Keratinocyte (primary cell): ENCODE measurements at regions not wholly inside any gene's neighbourhood (a gene's known extent, or its start where the extent isn't known, plus 50 kb on each side); places are given as distances from the start of the nearest gene placed in this dataset.

Experiments
- DNase-seq: peaks from one replicate; pipeline ENCODE4 v3.0.0-alpha.2; 2011; ENCODE audit warnings: low read depth, missing footprints, low spot score
- FAIRE-seq: peaks from 2 replicates; lab custom pipeline; 2011; peaks lifted over from hg19 to GRCh38; lab: Jason Lieb, UNC
- H2AFZ ChIP-seq: 2 replicates; pipeline ENCODE4 v1.6.0; 2012; ENCODE audit warnings: low read length, control low read depth, inconsistent platforms; ENCODE audit not compliant: control insufficient read depth
- H3K27ac ChIP-seq: 2 replicates; pipeline ENCODE4 v1.5.1; 2011; ENCODE audit warnings: low read length; ENCODE audit not compliant: control insufficient read depth, insufficient read depth
- H3K27me3 ChIP-seq: 3 replicates; pipeline ENCODE4 v1.6.0; 2011; ENCODE audit warnings: low read length; ENCODE audit not compliant: control insufficient read depth, insufficient read depth; ENCODE audit errors: extremely low read depth
- H3K36me3 ChIP-seq, 2 experiments: 2 replicates in 1 of 2; 3 replicates in 1 of 2; pipeline ENCODE4 v1.5.1; 2011; ENCODE audit warnings: low read length in 2 of 2, mild to moderate bottlenecking in 1 of 2; ENCODE audit not compliant: control insufficient read depth in 2 of 2, insufficient read depth in 2 of 2; ENCODE audit errors: extremely low read depth in 1 of 2
- H3K4me1 ChIP-seq: 3 replicates; pipeline ENCODE4 v1.5.1; 2011; ENCODE audit warnings: low read length; ENCODE audit not compliant: control insufficient read depth, insufficient read depth; ENCODE audit errors: extremely low read depth
- H3K4me2 ChIP-seq: 3 replicates; pipeline ENCODE4 v1.6.0; 2011; ENCODE audit warnings: low read depth, low read length; ENCODE audit not compliant: control insufficient read depth, insufficient read depth; ENCODE audit errors: extremely low read depth
- H3K4me3 ChIP-seq, 3 experiments: fragments of 200-600 bp in 1 of 3; sonication (generic) in 1 of 3; 2 replicates in 2 of 3; 3 replicates in 1 of 3; pipeline ENCODE4 v1.5.1; 2011 to 2016; ENCODE audit warnings: low read length in 3 of 3, mild to moderate bottlenecking in 3 of 3, control low read depth in 2 of 3, inconsistent platforms in 1 of 3, low read depth in 1 of 3, mixed read lengths in 1 of 3, mixed run types in 1 of 3, moderate library complexity in 1 of 3; ENCODE audit not compliant: control insufficient read depth in 2 of 3, insufficient read depth in 2 of 3; ENCODE audit errors: extremely low read depth in 1 of 3
- H3K79me2 ChIP-seq: 2 replicates; pipeline ENCODE4 v1.6.0; 2012; ENCODE audit warnings: low read length; ENCODE audit not compliant: control insufficient read depth, insufficient read depth
- H3K9ac ChIP-seq: 3 replicates; pipeline ENCODE4 v1.6.0; 2011; ENCODE audit warnings: low read length; ENCODE audit not compliant: control insufficient read depth, insufficient read depth; ENCODE audit errors: extremely low read depth
- H3K9me1 ChIP-seq: 3 replicates; pipeline ENCODE4 v1.6.0; 2011; ENCODE audit warnings: low read length; ENCODE audit not compliant: control insufficient read depth, insufficient read depth; ENCODE audit errors: extremely low read depth
- H3K9me3 ChIP-seq: 2 replicates; pipeline ENCODE4 v1.5.1; 2012; ENCODE audit warnings: low read depth, low read length; ENCODE audit not compliant: control insufficient read depth
- H4K20me1 ChIP-seq: 3 replicates; pipeline ENCODE4 v1.6.0; 2011; ENCODE audit warnings: low read length; ENCODE audit not compliant: control insufficient read depth, insufficient read depth; ENCODE audit errors: extremely low read depth
- CTCF ChIP-seq, 3 experiments: IDR thresholded peaks in 1 of 3; conservative IDR thresholded peaks in 1 of 3; optimal IDR thresholded peaks in 1 of 3; 2 replicates in 2 of 3; 3 replicates in 1 of 3; pipeline versions ENCODE3 to v1.5.1; 2011; ENCODE audit warnings: low read length in 3 of 3, mild to moderate bottlenecking in 3 of 3, moderate library complexity in 2 of 3, control low read depth in 1 of 3, inconsistent platforms in 1 of 3; ENCODE audit not compliant: insufficient read depth in 2 of 3; ENCODE audit errors: extremely low read depth in 1 of 3
- EZH2 ChIP-seq: IDR thresholded peaks from one replicate; pipeline ENCODE4 v1.6.1; 2012; ENCODE audit warnings: inconsistent platforms, mild to moderate bottlenecking, low read length, moderate library complexity
- dilution Hi-C: fragments of 300-500 bp; cut with MboI; formaldehyde crosslinking; loops from one replicate; pipeline ENCODE4 v1.7.0; 2020; ENCODE audit warnings: low sequenced_read_pairs; ENCODE audit not compliant: extremely low pct_ligation_motif_present

- Histone ChIP-seq H3K9me3 (peaks cover 4% of the 10 kb centered on the region), H3K4me1 (peaks cover 13% of the 10 kb centered on the region), H3K9me1 (no peaks in the 10 kb centered on the region), H2AFZ (no peak overlapping the region), H3K27me3 (peaks cover 69% of the 10 kb centered on the region), H3K36me3 (no peaks in the 10 kb centered on the region), H3K4me3 (no peak overlapping the region), H3K79me2 (no peaks in the 10 kb centered on the region), H3K9ac (no peak overlapping the region), H4K20me1 (no peaks in the 10 kb centered on the region), H3K27ac (no peak overlapping the region), H3K4me2 (no peak overlapping the region)
- DNase-seq (no peak), FAIRE-seq (no peak)
- dilution Hi-C loops = no loop called here
- TF ChIP-seq CTCF (optimal IDR thresholded peaks at IDR 0.05 in 1 of 3, IDR thresholded peaks at IDR 0.05 in 1 of 3, conservative IDR thresholded peaks at IDR 0.05 in 1 of 3; ENCODE audit: extremely low read depth in 1 of 3, insufficient read depth in 2 of 3, low read length in 3 of 3) = no peak
- no peak for TF ChIP-seq EZH2
These were observed 67.2 kb upstream of the OTOS start for GRCh38 chr2:240207661-240208060.

GRCh38 chr2:240208096-240208495, 67.6 kb upstream of the OTOS start:
- dilution Hi-C loops = no loop called here

More at GRCh38 chr2:240208096-240208495, 67.6 kb upstream of the OTOS start:
- DNase-seq (no peak), FAIRE-seq (no peak)
- Histone ChIP-seq H3K9ac (no peak overlapping the region), H3K79me2 (no peaks in the 10 kb centered on the region), H3K27me3 (peaks cover 69% of the 10 kb centered on the region), H3K9me1 (no peaks in the 10 kb centered on the region), H4K20me1 (no peaks in the 10 kb centered on the region), H3K4me3 (no peak overlapping the region), H3K9me3 (peaks cover 4% of the 10 kb centered on the region), H3K4me1 (peaks cover 13% of the 10 kb centered on the region), H2AFZ (no peak overlapping the region), H3K36me3 (no peaks in the 10 kb centered on the region), H3K27ac (no peak overlapping the region), H3K4me2 (no peak overlapping the region)
- TF ChIP-seq CTCF (optimal IDR thresholded peaks at IDR 0.05 in 1 of 3, IDR thresholded peaks at IDR 0.05 in 1 of 3, conservative IDR thresholded peaks at IDR 0.05 in 1 of 3; ENCODE audit: extremely low read depth in 1 of 3, insufficient read depth in 2 of 3, low read length in 3 of 3) (no peak), EZH2 (no peak)
